COR-L47 (cell line): ENCODE measurements at regions not wholly inside any gene's neighbourhood (a gene's known extent, or its start where the extent isn't known, plus 50 kb on each side); places are given as distances from the start of the nearest gene placed in this dataset.
"Not testable (repeated sequence)": the region's sequence is repeated elsewhere in the genome, so short reads cannot be mapped to it uniquely, and the experiment has no call there.

Experiments
- DNase-seq: peaks from one replicate; lab custom pipeline; 2025; lab: John Stamatoyannopoulos, UW

DNA sequence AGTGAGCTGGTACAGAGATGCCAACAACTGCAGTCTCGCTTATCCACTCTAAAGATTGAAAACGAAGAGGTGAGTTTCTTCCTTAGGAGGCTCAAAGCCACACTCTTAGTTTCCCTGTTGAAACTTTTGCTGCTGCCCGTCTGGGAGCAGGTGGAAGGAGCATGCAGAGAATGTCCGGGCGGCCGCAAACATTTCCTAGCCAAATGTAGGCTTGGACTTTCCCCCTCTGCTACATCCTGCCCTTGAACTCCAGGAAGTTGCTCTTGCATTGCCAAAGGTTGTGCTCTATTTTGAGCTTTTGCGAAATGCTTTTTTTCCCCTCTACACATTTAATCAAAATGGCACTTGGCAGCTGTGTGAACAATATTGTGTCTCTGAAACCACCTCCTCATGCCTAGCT is 65.0 kb upstream of the IKBKE start:
- not testable (repeated sequence) for DNase-seq

DNA sequence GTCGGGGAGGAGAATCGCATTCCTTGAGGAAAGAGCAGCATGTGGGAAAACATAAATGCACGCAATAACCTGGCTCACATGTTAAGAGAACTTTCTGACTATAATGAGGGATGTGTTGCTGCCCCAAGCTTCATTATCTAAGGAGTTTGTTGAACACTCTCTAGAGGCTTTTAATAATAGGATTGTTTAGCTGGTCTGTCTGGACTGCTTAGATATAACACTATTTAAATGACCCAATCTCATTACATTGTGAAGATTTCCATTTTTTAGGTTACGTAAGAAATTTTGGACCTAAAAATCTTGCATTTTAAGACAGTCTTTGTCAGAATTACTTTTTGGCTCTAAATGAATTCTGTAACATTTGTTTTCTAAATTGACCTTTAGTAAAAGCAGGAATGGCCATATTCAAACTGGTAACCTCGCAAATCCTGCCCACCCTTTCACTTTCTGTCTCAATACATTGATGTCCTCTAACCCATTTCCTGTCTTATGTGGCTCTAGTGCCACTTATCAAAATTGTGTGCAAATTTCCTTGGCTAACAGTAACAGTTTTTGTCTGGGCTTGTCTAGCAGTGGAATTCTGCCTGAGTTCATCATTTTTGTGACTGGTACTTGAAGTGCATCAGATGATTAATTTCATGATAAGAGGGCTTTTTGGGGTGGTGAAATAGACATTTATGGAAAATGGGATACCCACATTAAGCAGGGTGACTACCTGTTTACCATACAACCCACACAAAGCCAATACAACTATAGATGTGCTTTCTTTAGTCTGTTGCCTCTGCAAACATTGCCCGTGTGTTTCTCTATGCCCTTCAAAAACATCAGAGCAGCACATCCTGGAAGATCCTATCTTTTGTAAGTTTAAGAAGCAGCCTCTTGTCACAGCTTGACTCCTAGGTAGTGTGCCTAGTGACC is 61.6 kb upstream of the IKBKE start:
- DNase-seq, result not testable (repeated sequence)

DNA sequence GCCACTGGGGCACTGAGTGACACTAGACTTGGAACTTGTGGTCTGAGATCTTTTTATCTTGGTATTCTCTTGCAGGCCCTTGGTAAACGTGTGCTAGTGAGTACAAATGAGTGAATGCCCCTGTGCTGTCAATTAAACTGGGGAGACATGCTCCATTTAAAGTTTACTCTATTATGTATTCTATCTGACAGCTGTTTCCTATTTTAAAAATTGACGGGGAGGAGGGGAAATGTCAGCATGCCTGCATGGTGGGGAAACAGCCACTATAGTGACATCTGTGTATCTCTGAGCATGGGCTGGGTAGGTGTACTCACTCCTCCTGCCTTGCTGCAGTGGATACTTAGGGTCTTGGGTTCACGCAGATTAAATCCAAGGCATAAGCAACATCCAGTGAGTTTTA is 59.0 kb upstream of the IKBKE start:
- no peak for DNase-seq

DNA sequence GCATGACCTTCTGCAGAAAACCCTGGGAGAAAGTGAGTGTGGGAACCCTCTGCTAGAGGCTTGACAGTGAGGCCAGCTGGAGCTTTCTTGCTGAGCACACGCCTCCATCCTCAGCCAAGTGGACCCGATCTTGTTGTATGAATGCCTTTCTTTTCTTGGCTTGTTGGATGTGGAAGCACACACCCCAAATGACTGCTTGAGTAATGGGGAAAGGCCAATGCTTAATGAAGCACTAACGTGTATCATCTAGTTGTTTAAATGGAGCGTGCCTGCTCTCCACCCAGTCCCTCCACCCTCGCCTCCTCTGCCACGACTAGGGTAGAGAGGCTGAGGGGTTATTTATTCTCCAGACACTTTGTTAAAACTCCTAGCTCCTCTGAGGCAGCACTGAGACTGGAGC is 54.3 kb upstream of the IKBKE start:
- DNase-seq, result no peak

DNA sequence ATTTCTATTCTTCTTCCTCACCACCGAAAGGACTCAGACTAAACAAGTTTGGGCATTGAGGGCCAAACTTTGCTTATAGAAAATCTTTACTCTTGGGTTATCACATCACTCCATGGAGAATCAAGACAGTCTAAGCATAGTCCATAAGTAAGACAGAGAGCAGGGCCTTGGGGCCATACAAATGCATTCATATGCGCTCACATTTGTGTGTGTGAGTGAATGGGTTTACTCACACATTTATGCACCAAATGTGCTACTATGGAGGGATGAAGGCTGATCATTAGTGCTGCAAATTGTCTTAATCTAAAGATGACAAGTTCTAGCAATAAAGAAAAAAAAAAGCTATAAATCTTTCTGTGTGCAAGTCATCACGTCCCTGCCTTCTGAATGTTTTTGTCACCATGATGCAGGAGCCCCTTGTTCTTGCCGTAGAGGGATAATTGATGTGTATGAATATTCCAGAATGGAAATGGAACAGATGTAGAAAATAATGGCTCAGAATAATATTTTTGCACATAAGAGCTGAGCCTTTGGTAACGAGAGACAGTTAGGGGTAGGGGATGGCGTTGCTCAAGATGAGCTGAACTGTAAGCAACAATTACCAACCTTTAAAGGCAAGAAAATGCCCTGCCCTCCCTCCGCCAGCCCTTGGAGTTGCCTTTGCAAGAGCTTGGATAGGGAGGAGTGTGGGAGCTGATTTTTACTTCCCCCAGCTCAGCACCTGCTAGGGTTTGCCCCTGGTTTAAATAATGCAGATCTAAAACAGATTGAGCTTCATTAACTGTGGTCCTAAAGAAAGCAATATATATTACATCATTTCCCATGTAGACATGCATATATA is 52.3 kb upstream of the IKBKE start:
- no peak for DNase-seq

DNA sequence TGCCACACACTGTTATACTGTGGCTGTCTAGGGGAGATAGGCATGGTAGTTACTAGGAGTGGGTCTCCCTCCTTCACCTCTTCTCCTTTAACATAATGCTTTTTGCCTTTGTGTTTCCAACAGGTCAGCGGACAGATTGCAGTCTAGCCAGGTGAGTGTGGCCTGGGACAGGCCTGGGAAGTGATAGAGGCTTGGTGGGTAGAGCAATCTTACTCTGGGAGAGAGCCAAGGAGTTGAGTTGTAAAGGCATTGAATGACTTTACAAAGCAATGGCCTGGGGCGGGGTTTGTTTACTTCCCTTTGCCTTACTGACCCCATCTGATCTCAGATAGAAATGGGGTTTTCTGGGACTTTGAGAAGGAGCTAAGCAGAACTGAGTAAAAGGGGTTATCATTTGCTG is 51.0 kb upstream of the IKBKE start:
- no peak for DNase-seq

DNA sequence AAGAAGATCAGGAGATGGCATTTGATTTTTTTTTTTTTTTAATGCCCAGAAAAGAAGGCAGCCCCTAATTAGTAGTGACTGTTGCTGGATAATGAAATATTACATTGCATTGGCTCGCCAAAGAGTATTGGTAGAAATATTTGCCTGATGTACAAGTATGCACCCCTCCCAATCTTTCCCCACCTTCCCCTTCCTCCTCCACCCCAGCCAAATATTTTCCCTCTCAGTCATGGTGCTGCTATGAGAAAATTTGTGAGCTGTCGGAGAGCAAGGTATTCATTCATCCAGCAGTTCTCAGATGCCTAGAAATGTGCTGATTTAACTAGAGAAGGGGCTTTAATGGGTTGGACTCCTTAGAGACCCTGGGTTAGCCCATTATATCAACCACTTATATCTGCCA is 50.5 kb upstream of the IKBKE start:
- no peak for DNase-seq

DNA sequence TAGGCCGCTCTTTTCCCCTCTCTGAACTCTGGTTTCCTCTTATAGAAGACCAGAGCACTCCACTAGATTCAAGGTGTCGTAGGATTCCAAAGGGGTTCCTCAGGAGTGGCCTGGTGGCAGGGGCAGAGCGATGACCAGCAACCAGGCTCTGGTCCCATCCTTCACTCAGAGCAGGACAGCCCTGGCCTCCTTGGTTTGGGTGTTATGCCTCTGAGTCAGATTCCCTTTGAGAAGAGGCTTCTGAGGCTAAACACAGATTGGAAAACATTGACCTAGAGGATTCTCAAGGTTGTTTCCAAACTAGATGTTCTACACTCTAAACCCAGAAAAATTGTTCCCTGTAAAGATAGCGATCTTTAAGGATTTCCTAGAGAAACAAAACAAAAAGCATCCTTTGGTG is 49.8 kb upstream of the IKBKE start:
- no peak for DNase-seq
